ENCODE measurements at regions not wholly inside any gene's neighbourhood (a gene's known extent, or its start where the extent isn't known, plus 50 kb on each side); places are given as distances from the start of the nearest gene placed in this dataset.
A peak's percentile ranks its signal among the peaks of the same experiment; 100 is the strongest.
"Not testable (repeated sequence)": the region's sequence is repeated elsewhere in the genome, so short reads cannot be mapped to it uniquely, and the experiment has no call there.

GRCh38 chrX:131595120-131595519, 51.2 kb downstream of the OR13H1 start:
- no peak for DNase-seq

- no peak for DNase-seq
These were observed 64.0 kb downstream of the OR13H1 start for GRCh38 chrX:131607792-131608369.

GRCh38 chrX:131609480-131609879, 65.6 kb downstream of the OR13H1 start:
- no peak for DNase-seq

GRCh38 chrX:131613260-131613659, 69.4 kb downstream of the OR13H1 start:
- DNase-seq: no peak

GRCh38 chrX:131614241-131614640, 70.4 kb downstream of the OR13H1 start:
- no peak for DNase-seq

GRCh38 chrX:131617182-131617581, 73.3 kb downstream of the OR13H1 start:
- no peak for DNase-seq

- DNase-seq: no peak
These were observed 77.8 kb downstream of the OR13H1 start for GRCh38 chrX:131621650-131622049.

GRCh38 chrX:131626681-131627296, 82.9 kb downstream of the OR13H1 start:
- no peak for DNase-seq

GRCh38 chrX:131630534-131630933, 86.7 kb downstream of the OR13H1 start:
- DNase-seq: no peak

- DNase-seq: peak; percentile 52
These were observed 89.5 kb downstream of the OR13H1 start for GRCh38 chrX:131633285-131633917.

- DNase-seq: no peak
These were observed 91.0 kb downstream of the OR13H1 start for GRCh38 chrX:131634900-131635299.

GRCh38 chrX:131646106-131646505, 102.2 kb downstream of the OR13H1 start:
- DNase-seq: no peak

- DNase-seq: no peak
These were observed 105.9 kb downstream of the OR13H1 start for GRCh38 chrX:131649741-131650140.

GRCh38 chrX:131650637-131651410, 107.0 kb downstream of the OR13H1 start:
- DNase-seq: no peak

GRCh38 chrX:131663726-131664125, 119.9 kb downstream of the OR13H1 start:
- not testable (repeated sequence) for DNase-seq

GRCh38 chrX:131671735-131672134, 127.9 kb downstream of the OR13H1 start:
- no peak for DNase-seq

- DNase-seq: no peak
These were observed 131.8 kb downstream of the OR13H1 start for GRCh38 chrX:131675596-131676194.

GRCh38 chrX:131677655-131678628, 134.1 kb downstream of the OR13H1 start:
- peak; percentile 60 for DNase-seq

- DNase-seq: not testable (repeated sequence)
These were observed 138.9 kb downstream of the OR13H1 start for GRCh38 chrX:131682735-131683134.

GRCh38 chrX:131693359-131693758, 149.5 kb downstream of the OR13H1 start:
- DNase-seq: no peak

- not testable (repeated sequence) for DNase-seq
These were observed 153.1 kb downstream of the OR13H1 start for GRCh38 chrX:131696989-131697388.

- DNase-seq: no peak
These were observed 159.8 kb downstream of the OR13H1 start for GRCh38 chrX:131703646-131704045.

Measured in CD4-positive, alpha-beta T cell treated with Interleukin-6 for 4 hours (primary cell).